ENCODE measurements at regions not wholly inside any gene's neighbourhood (a gene's known extent, or its start where the extent isn't known, plus 50 kb on each side); places are given as distances from the start of the nearest gene placed in this dataset.

DNA sequence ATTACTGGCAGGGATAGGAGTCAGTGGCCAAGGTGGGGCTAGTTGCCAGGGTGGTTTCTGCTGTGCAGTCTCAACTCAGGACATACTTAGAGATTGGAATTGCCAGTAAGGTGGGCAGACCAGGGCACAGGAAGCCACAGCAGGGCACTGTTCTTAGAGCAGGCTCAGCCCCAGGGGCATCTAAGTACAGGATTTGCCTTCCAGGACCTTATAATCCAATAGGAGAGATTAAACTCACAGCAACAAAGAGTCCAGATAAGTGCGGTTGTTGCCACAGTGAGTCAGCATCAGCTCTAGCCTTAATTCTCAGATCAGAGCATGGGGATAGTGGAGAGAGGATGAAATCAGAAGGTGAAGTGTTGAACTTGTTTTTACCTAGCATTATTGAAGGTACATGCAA is 265.8 kb upstream of the TRPC7 start:
- Histone ChIP-seq H3K36me3 (ENCODE audit: control insufficient read depth in 2 of 2, insufficient read depth in 2 of 2, low read length in 1 of 2) (no peaks in the 10 kb centered on the region), H3K79me2 (ENCODE audit: control insufficient read depth, insufficient read depth, low read length) (no peaks in the 10 kb centered on the region), H3K9me3 (replicated peaks; ENCODE audit: control insufficient read depth, insufficient read depth, low read length) (no peaks in the 10 kb centered on the region), H4K20me1 (ENCODE audit: control insufficient read depth, insufficient read depth) (no peaks in the 10 kb centered on the region), H3K4me1 (ENCODE audit: control insufficient read depth, insufficient read depth, low read length) (no peaks in the 10 kb centered on the region), H3K4me3 (no peak overlapping the region), H3K4me2 (ENCODE audit: control insufficient read depth, insufficient read depth) (no peak overlapping the region), H2AFZ (ENCODE audit: control insufficient read depth, low read depth, low read length) (no peak overlapping the region), H3K27me3 (replicated peaks in 1 of 2; ENCODE audit: control insufficient read depth in 2 of 2, insufficient read depth in 2 of 2, low read length in 1 of 2) (peaks cover 0 to 2% of the 10 kb centered on the region in 2 experiments; a peak in 1 of 4 replicates), H3K27ac (ENCODE audit: control insufficient read depth, insufficient read depth) (no peak overlapping the region), H3K9ac (ENCODE audit: control insufficient read depth, insufficient read depth, low read length) (no peak overlapping the region)
- DNase-seq (ENCODE audit: low read depth, low spot score) = no peak
- ChIA-PET RAD21 (ENCODE audit: unreplicated experiment) (no interaction called here), SMC1A (ENCODE audit: uncharacterized antibody, unreplicated experiment) (no interaction called here), CTCF (no interaction called here), POLR2A (no interaction called here)
- in situ Hi-C loops (cut with MboI) = no loop called here
- TF ChIP-seq, protein P1, sequence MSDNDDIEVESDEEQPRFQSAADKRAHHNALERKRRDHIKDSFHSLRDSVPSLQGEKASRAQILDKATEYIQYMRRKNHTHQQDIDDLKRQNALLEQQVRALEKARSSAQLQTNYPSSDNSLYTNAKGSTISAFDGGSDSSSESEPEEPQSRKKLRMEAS (IDR thresholded peaks at IDR 0.05; ENCODE audit: low read depth, low read length) = no peak
- TF ChIP-seq SRF (IDR thresholded peaks at IDR 0.05; ENCODE audit: low read depth in 2 of 2, low read length in 2 of 2) = no peak
- TF ChIP-seq DPF2 (IDR thresholded peaks at IDR 0.05) = no peak
- no peak for TF ChIP-seq RAD21 (IDR thresholded peaks at IDR 0.05; ENCODE audit: insufficient read depth, low read depth, low read length)
- TF ChIP-seq POLR2AphosphoS2 (IDR thresholded peaks at IDR 0.05; ENCODE audit: low read depth, low read length) = no peak
- no peak for TF ChIP-seq SMAD1 (IDR thresholded peaks at IDR 0.05; ENCODE audit: low read depth, partially characterized antibody)
- no peak for TF ChIP-seq MEF2A (IDR thresholded peaks at IDR 0.05; ENCODE audit: insufficient read depth, low read depth, low read length)
- no peak for TF ChIP-seq TAF1 (IDR thresholded peaks at IDR 0.05; ENCODE audit: borderline replicate concordance, low read depth, low read length)
- no peak for TF ChIP-seq CREB1 (IDR thresholded peaks at IDR 0.05; ENCODE audit: low read depth)
- no peak for TF ChIP-seq POU2F2 (IDR thresholded peaks at IDR 0.05; ENCODE audit: borderline replicate concordance, low read depth, low read length)
- TF ChIP-seq, protein P2, sequence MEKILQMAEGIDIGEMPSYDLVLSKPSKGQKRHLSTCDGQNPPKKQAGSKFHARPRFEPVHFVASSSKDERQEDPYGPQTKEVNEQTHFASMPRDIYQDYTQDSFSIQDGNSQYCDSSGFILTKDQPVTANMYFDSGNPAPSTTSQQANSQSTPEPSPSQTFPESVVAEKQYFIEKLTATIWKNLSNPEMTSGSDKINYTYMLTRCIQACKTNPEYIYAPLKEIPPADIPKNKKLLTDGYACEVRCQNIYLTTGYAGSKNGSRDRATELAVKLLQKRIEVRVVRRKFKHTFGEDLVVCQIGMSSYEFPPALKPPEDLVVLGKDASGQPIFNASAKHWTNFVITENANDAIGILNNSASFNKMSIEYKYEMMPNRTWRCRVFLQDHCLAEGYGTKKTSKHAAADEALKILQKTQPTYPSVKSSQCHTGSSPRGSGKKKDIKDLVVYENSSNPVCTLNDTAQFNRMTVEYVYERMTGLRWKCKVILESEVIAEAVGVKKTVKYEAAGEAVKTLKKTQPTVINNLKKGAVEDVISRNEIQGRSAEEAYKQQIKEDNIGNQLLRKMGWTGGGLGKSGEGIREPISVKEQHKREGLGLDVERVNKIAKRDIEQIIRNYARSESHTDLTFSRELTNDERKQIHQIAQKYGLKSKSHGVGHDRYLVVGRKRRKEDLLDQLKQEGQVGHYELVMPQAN (conservative IDR thresholded peaks at IDR 0.05) = no peak
- TF ChIP-seq, protein P3, sequence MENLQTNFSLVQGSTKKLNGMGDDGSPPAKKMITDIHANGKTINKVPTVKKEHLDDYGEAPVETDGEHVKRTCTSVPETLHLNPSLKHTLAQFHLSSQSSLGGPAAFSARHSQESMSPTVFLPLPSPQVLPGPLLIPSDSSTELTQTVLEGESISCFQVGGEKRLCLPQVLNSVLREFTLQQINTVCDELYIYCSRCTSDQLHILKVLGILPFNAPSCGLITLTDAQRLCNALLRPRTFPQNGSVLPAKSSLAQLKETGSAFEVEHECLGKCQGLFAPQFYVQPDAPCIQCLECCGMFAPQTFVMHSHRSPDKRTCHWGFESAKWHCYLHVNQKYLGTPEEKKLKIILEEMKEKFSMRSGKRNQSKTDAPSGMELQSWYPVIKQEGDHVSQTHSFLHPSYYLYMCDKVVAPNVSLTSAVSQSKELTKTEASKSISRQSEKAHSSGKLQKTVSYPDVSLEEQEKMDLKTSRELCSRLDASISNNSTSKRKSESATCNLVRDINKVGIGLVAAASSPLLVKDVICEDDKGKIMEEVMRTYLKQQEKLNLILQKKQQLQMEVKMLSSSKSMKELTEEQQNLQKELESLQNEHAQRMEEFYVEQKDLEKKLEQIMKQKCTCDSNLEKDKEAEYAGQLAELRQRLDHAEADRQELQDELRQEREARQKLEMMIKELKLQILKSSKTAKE (IDR thresholded peaks at IDR 0.05; ENCODE audit: low read depth, poor library complexity, severe bottlenecking) = no peak
- TF ChIP-seq NBN (IDR thresholded peaks at IDR 0.05) = no peak
- TF ChIP-seq KDM1A (IDR thresholded peaks at IDR 0.05; ENCODE audit: borderline replicate concordance) = no peak
- TF ChIP-seq JUND (IDR thresholded peaks at IDR 0.05; ENCODE audit: low read depth, low read length) = no peak
- TF ChIP-seq, protein P4, sequence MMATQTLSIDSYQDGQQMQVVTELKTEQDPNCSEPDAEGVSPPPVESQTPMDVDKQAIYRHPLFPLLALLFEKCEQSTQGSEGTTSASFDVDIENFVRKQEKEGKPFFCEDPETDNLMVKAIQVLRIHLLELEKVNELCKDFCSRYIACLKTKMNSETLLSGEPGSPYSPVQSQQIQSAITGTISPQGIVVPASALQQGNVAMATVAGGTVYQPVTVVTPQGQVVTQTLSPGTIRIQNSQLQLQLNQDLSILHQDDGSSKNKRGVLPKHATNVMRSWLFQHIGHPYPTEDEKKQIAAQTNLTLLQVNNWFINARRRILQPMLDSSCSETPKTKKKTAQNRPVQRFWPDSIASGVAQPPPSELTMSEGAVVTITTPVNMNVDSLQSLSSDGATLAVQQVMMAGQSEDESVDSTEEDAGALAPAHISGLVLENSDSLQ (IDR thresholded peaks at IDR 0.05) = no peak
- TF ChIP-seq, protein P5, sequence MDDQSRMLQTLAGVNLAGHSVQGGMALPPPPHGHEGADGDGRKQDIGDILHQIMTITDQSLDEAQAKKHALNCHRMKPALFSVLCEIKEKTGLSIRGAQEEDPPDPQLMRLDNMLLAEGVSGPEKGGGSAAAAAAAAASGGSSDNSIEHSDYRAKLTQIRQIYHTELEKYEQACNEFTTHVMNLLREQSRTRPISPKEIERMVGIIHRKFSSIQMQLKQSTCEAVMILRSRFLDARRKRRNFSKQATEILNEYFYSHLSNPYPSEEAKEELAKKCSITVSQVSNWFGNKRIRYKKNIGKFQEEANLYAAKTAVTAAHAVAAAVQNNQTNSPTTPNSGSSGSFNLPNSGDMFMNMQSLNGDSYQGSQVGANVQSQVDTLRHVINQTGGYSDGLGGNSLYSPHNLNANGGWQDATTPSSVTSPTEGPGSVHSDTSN (IDR thresholded peaks at IDR 0.05; ENCODE audit: insufficient replicate concordance, low read depth, low read length) = no peak
- TF ChIP-seq ZNF274 (IDR thresholded peaks at IDR 0.05; ENCODE audit: insufficient read depth, insufficient read length) = no peak
- TF ChIP-seq MYB (IDR thresholded peaks at IDR 0.05; ENCODE audit: borderline replicate concordance, low read depth, low read length) = no peak
- TF ChIP-seq FOXM1 (IDR thresholded peaks at IDR 0.05; ENCODE audit: low read depth, low read length) = no peak
- intact Hi-C loops (cut with micrococcal nuclease; ENCODE audit: unreplicated experiment) = no loop called here
- 96% methylated on average over 1 of the region's 1 CpG for WGBS (ENCODE audit: insufficient coverage, insufficient replicate concordance, low lambda C conversion rate, missing lambda C conversion rate)
- FAIRE-seq = no peak
- BruUV-seq (replicated peaks) = no TSS peak
- ATAC-seq = no peak

All from GM12878 (cell line).